Fibroblast of lung (primary cell): ENCODE measurements at regions not wholly inside any gene's neighbourhood (a gene's known extent, or its start where the extent isn't known, plus 50 kb on each side); places are given as distances from the start of the nearest gene placed in this dataset.

Experiments
- DNase-seq, 2 donors: peaks; one replicate each; pipeline versions ENCODE4 v3.0.0 to v3.0.0-alpha.2; 2010; ENCODE audit warnings: low read depth in 2 of 2
- H2AFZ ChIP-seq: 2 replicates; pipeline ENCODE4 v1.5.1; 2012; ENCODE audit warnings: low read length, control low read depth, inconsistent platforms
- H3K27ac ChIP-seq: 2 replicates; pipeline ENCODE4 v1.5.1; 2011; ENCODE audit warnings: low read length, control low read depth; ENCODE audit not compliant: insufficient read depth
- H3K27me3 ChIP-seq: 2 replicates; pipeline ENCODE4 v1.5.1; 2011; ENCODE audit warnings: mild to moderate bottlenecking, low read length; ENCODE audit not compliant: control insufficient read depth, insufficient read depth
- H3K36me3 ChIP-seq: 2 replicates; pipeline ENCODE4 v1.5.1; 2011; ENCODE audit warnings: low read length; ENCODE audit not compliant: control insufficient read depth, insufficient read depth
- H3K4me1 ChIP-seq: 2 replicates; pipeline ENCODE4 v1.5.1; 2011; ENCODE audit warnings: low read length; ENCODE audit not compliant: control insufficient read depth, insufficient read depth; ENCODE audit errors: extremely low read depth
- H3K4me2 ChIP-seq: 2 replicates; pipeline ENCODE4 v1.5.1; 2011; ENCODE audit warnings: low read length, control low read depth; ENCODE audit not compliant: insufficient read depth; ENCODE audit errors: extremely low read depth
- H3K4me3 ChIP-seq, 4 experiments: fragments of 200-600 bp in 1 of 4; sonication (generic) in 1 of 4; replicated peaks in 1 of 4; 2 replicates each; pipeline ENCODE4 v1.5.1; 2011 to 2016; ENCODE audit warnings: low read length in 4 of 4, low read depth in 3 of 4, mild to moderate bottlenecking in 3 of 4, control low read depth in 2 of 4, inconsistent platforms in 1 of 4, mixed read lengths in 1 of 4; ENCODE audit not compliant: insufficient read depth in 1 of 4; ENCODE audit errors: control extremely low read depth in 1 of 4
- H3K79me2 ChIP-seq: 2 replicates; pipeline ENCODE4 v1.5.1; 2012; ENCODE audit warnings: mild to moderate bottlenecking, low read length, inconsistent platforms; ENCODE audit not compliant: control insufficient read depth, insufficient read depth
- H3K9ac ChIP-seq: 2 replicates; pipeline ENCODE4 v1.5.1; 2011; ENCODE audit warnings: mild to moderate bottlenecking, low read length, control low read depth; ENCODE audit not compliant: insufficient read depth
- H3K9me3 ChIP-seq: 2 replicates; pipeline ENCODE4 v1.5.1; 2012; ENCODE audit warnings: low read depth, low read length; ENCODE audit not compliant: control insufficient read depth, insufficient read depth
- H4K20me1 ChIP-seq: 2 replicates; pipeline ENCODE4 v1.5.1; 2011; ENCODE audit warnings: low read length; ENCODE audit not compliant: control insufficient read depth, insufficient read depth; ENCODE audit errors: extremely low read depth
- EZH2 ChIP-seq: IDR thresholded peaks from 2 replicates; pipeline ENCODE4 v1.5.1; 2012; ENCODE audit warnings: low read length, control low read depth, mild to moderate bottlenecking; ENCODE audit errors: missing control alignments
- TF ChIP-seq, protein P1 (sequence below), 2 donors: IDR thresholded peaks in 1 of 2; conservative IDR thresholded peaks in 1 of 2; 1 replicate in 1 of 2; 2 replicates in 1 of 2; pipeline ENCODE4 v1.5.1; 2011 to 2012; ENCODE audit warnings: low read length in 2 of 2, control low read depth in 1 of 2, inconsistent platforms in 1 of 2, low read depth in 1 of 2, mild to moderate bottlenecking in 1 of 2

DNA sequence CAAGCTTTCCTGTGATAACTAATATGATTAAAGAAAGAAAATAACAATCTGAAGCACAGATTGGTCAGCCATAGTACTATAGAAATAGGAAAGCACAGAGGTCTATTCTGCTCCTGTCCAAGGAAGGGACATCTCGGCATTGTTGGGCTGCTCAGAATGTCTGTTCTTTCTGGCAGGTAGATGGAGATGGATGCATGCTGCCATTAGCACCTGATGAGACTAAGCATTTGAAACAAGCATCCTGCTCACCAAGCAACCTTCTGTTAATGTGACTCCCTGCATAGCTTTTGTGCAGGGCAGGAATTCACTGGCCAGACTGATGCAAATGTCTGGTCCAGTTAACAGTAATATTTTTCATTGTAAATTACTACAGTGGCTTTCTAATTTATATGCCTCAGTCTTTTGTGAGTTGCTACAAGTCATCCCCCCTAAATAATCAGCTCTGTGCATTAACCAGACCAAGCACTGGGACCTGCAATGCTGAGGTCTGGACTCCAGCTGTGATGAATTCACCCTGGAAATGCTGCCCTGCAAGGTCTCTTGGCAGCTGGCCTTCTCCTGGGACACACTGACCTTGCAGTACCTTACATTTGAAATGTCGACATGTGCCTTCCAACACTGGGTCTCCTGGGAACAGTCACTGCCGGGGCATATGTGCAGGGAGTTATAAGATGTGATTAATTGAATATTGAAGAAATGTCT, 1123.7 kb downstream of the IGSF11 start:
- no peak overlapping the region for H3K27ac ChIP-seq
- H3K79me2 ChIP-seq, result no peaks in the 10 kb centered on the region
- no peak overlapping the region for H3K9ac ChIP-seq
- no peak overlapping the region for H2AFZ ChIP-seq
- H3K4me3 ChIP-seq, result no peak overlapping the region
- H3K9me3 ChIP-seq, result no peaks in the 10 kb centered on the region
- H3K27me3 ChIP-seq, result no peaks in the 10 kb centered on the region
- H4K20me1 ChIP-seq, result no peaks in the 10 kb centered on the region
- no peak for TF ChIP-seq EZH2
- TF ChIP-seq, protein P1, sequence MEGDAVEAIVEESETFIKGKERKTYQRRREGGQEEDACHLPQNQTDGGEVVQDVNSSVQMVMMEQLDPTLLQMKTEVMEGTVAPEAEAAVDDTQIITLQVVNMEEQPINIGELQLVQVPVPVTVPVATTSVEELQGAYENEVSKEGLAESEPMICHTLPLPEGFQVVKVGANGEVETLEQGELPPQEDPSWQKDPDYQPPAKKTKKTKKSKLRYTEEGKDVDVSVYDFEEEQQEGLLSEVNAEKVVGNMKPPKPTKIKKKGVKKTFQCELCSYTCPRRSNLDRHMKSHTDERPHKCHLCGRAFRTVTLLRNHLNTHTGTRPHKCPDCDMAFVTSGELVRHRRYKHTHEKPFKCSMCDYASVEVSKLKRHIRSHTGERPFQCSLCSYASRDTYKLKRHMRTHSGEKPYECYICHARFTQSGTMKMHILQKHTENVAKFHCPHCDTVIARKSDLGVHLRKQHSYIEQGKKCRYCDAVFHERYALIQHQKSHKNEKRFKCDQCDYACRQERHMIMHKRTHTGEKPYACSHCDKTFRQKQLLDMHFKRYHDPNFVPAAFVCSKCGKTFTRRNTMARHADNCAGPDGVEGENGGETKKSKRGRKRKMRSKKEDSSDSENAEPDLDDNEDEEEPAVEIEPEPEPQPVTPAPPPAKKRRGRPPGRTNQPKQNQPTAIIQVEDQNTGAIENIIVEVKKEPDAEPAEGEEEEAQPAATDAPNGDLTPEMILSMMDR (conservative IDR thresholded peaks at IDR 0.05 in 1 of 2, IDR thresholded peaks at IDR 0.05 in 1 of 2; ENCODE audit: low read depth in 1 of 2, low read length in 2 of 2), result no peak
- no peaks in the 10 kb centered on the region for H3K36me3 ChIP-seq
- H3K4me1 ChIP-seq, result no peaks in the 10 kb centered on the region
- no peak for DNase-seq
- H3K4me2 ChIP-seq, result no peak overlapping the region

DNA sequence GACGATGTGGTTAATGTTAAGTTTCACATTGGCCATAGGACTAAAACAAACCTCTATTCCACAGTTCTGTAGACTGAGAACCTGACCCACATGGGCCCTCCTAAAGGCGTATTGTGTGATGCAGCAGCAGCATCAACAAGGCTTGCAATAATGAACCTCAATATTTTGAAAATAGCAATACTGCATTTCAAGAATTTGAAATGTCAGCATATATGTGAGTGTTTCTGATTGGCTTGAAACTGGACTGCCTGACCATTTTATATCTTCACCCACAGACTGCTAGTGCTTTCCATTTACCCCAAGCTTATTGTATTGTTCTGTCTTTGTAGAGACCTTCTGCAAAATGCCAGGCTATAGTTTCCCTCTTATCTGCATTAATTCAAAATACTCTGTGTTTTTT, 1122.3 kb downstream of the IGSF11 start:
- H3K4me1 ChIP-seq, result no peaks in the 10 kb centered on the region
- H2AFZ ChIP-seq, result no peak overlapping the region
- no peaks in the 10 kb centered on the region for H3K79me2 ChIP-seq
- H3K27me3 ChIP-seq, result no peaks in the 10 kb centered on the region
- no peaks in the 10 kb centered on the region for H3K36me3 ChIP-seq
- H4K20me1 ChIP-seq, result no peaks in the 10 kb centered on the region
- no peak for DNase-seq
- H3K9ac ChIP-seq, result no peak overlapping the region
- TF ChIP-seq EZH2, result no peak
- TF ChIP-seq, protein P1 (conservative IDR thresholded peaks at IDR 0.05 in 1 of 2, IDR thresholded peaks at IDR 0.05 in 1 of 2; ENCODE audit: low read depth in 1 of 2, low read length in 2 of 2), result no peak
- H3K9me3 ChIP-seq, result no peaks in the 10 kb centered on the region
- no peak overlapping the region for H3K4me2 ChIP-seq
- no peak overlapping the region for H3K4me3 ChIP-seq
- H3K27ac ChIP-seq, result no peak overlapping the region

DNA sequence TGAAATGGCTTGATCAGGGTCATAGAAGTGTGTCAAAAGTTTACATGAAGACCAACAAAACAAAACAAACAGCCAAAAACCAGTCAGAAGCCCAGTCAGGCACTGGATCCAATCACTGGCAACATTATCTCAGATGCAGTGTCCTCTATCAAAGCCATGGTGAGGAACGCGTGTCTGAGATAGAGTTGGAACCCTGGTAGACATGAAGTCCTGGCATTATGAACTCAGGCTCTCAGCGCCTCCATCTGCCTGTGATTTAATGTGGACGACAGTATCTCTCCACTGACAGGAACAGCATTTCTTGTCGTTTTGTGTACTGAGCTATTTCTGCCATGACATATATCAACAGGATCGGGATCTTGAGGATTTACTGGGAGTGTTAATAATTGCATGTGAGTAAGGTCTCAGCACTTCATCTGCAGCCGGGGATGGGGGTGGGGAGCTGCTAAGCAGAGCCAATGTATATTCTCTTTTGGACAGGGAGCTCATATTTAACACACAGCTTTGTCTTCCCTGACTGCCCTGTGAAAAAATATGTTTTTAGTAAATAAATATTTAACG, 1120.0 kb downstream of the IGSF11 start:
- Histone ChIP-seq H3K9me3 (no peaks in the 10 kb centered on the region), H3K4me3 (no peak overlapping the region), H3K9ac (no peak overlapping the region), H3K27ac (no peak overlapping the region), H4K20me1 (no peaks in the 10 kb centered on the region), H2AFZ (no peak overlapping the region), H3K4me2 (no peak overlapping the region), H3K27me3 (no peaks in the 10 kb centered on the region), H3K4me1 (no peaks in the 10 kb centered on the region), H3K36me3 (no peaks in the 10 kb centered on the region), H3K79me2 (no peaks in the 10 kb centered on the region)
- no peak for DNase-seq
- TF ChIP-seq, protein P1 (conservative IDR thresholded peaks at IDR 0.05 in 1 of 2, IDR thresholded peaks at IDR 0.05 in 1 of 2; ENCODE audit: low read depth in 1 of 2, low read length in 2 of 2), result no peak
- no peak for TF ChIP-seq EZH2
